ENCODE measurements at regions not wholly inside any gene's neighbourhood (a gene's known extent, or its start where the extent isn't known, plus 50 kb on each side); places are given as distances from the start of the nearest gene placed in this dataset.
A peak's percentile ranks its signal among the peaks of the same experiment; 100 is the strongest.

DNA sequence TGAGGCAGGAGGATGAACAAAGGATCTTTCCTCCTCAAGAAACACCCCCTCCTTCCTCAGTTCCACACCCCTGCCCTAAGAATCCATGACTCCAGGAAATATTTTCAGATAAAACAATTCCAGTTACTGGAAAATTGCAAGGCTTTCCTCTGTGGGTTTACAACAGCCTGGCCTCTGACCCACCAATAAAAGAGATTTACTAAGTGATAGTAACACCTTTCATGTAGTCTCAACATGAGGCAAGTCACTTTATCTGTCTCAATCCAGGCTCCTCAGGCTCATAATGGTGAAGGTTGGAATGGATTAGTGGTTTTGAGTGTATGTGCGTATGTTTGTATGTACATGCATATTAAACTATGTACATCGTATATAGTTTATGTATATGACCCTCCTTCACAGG, 71.4 kb upstream of the PPP2R5A start:
- TF ChIP-seq, protein P1, sequence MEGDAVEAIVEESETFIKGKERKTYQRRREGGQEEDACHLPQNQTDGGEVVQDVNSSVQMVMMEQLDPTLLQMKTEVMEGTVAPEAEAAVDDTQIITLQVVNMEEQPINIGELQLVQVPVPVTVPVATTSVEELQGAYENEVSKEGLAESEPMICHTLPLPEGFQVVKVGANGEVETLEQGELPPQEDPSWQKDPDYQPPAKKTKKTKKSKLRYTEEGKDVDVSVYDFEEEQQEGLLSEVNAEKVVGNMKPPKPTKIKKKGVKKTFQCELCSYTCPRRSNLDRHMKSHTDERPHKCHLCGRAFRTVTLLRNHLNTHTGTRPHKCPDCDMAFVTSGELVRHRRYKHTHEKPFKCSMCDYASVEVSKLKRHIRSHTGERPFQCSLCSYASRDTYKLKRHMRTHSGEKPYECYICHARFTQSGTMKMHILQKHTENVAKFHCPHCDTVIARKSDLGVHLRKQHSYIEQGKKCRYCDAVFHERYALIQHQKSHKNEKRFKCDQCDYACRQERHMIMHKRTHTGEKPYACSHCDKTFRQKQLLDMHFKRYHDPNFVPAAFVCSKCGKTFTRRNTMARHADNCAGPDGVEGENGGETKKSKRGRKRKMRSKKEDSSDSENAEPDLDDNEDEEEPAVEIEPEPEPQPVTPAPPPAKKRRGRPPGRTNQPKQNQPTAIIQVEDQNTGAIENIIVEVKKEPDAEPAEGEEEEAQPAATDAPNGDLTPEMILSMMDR (IDR thresholded peaks at IDR 0.05 in 2 of 3, conservative IDR thresholded peaks at IDR 0.05 in 1 of 3; ENCODE audit: insufficient read depth in 2 of 3, low read depth in 1 of 3, low read length in 3 of 3), result no peak
- TF ChIP-seq ZNF23 (CRISPR knock-in tag; IDR thresholded peaks at IDR 0.05) (no peak), SP1 (CRISPR knock-in tag; IDR thresholded peaks at IDR 0.05) (no peak), NR2F6 (CRISPR knock-in tag; IDR thresholded peaks at IDR 0.05) (no peak), FOXJ3 (CRISPR knock-in tag; IDR thresholded peaks at IDR 0.05) (no peak), TEAD4 (IDR thresholded peaks at IDR 0.05; ENCODE audit: low read length) (peak; percentile 72), TEAD4 (CRISPR knock-in tag; IDR thresholded peaks at IDR 0.05; ENCODE audit: borderline replicate concordance) (no peak)
